HAP-1 (cell line): ENCODE measurements at regions not wholly inside any gene's neighbourhood (a gene's known extent, or its start where the extent isn't known, plus 50 kb on each side); places are given as distances from the start of the nearest gene placed in this dataset.

Experiments
- DNase-seq, 2 experiments: peaks; one replicate each; pipeline ENCODE4 v3.0.0-alpha.2; 2016 to 2020; ENCODE audit warnings: low spot score in 2 of 2
- H3K27me3 ChIP-seq: fragments of 250-450 bp; sonication (Bioruptor Pico); 2 replicates; pipeline ENCODE4 v1.5.1; 2020; ENCODE audit warnings: low read depth, mild to moderate bottlenecking, moderate library complexity
- H3K36me3 ChIP-seq: fragments of 250-450 bp; sonication (Bioruptor Pico); replicated peaks from 2 replicates; pipeline ENCODE4 v1.5.1; 2020; ENCODE audit warnings: mild to moderate bottlenecking
- H3K4me1 ChIP-seq: fragments of 250-450 bp; sonication (Bioruptor Pico); 2 replicates; pipeline ENCODE4 v1.5.1; 2020; ENCODE audit warnings: mild to moderate bottlenecking
- H3K4me3 ChIP-seq: fragments of 250-450 bp; sonication (Bioruptor Pico); 2 replicates; pipeline ENCODE4 v1.5.1; 2020; ENCODE audit warnings: mild to moderate bottlenecking, moderate library complexity
- H3K9me3 ChIP-seq: fragments of 250-450 bp; sonication (Bioruptor Pico); 2 replicates; pipeline ENCODE4 v1.5.1; 2020; ENCODE audit warnings: mild to moderate bottlenecking, moderate library complexity
- in situ Hi-C: fragments of 300-500 bp; cut with MboI; formaldehyde crosslinking; loops from 3 replicates; pipeline ENCODE4 v1.14.3; 2020; ENCODE audit warnings: low sequenced_read_pairs, inconsistent platforms, mixed read lengths

DNA sequence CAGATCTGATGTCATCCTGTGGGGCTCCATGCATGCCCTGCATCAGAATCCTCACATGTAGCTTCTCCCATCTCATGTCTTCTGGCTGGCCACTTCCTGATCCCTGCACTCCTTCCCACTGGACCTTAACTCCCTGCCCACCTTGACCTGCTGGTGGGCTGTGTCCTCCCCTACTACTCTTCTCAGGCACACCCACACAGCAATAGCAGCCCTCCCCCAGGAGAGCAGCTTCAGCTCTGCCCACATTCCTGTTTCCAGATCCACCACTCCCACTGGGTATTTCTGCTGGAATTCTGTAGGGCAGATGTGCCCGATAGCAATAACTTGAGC, 137.0 kb upstream of the HS6ST1 start:
- H3K9me3 ChIP-seq = no peaks in the 10 kb centered on the region
- DNase-seq = no peak
- H3K4me1 ChIP-seq = no peaks in the 10 kb centered on the region
- H3K4me3 ChIP-seq = no peak overlapping the region
- H3K27me3 ChIP-seq = no peaks in the 10 kb centered on the region
- H3K36me3 ChIP-seq = no peaks in the 10 kb centered on the region
- in situ Hi-C loops = no loop called here

GRCh38 chr2:128456281-128456680, 137.6 kb upstream of the HS6ST1 start:
- Histone ChIP-seq H3K36me3 (no peaks in the 10 kb centered on the region), H3K9me3 (no peaks in the 10 kb centered on the region), H3K4me1 (no peaks in the 10 kb centered on the region), H3K4me3 (no peak overlapping the region), H3K27me3 (no peaks in the 10 kb centered on the region)
- in situ Hi-C loops = no loop called here
- no peak for DNase-seq

DNA sequence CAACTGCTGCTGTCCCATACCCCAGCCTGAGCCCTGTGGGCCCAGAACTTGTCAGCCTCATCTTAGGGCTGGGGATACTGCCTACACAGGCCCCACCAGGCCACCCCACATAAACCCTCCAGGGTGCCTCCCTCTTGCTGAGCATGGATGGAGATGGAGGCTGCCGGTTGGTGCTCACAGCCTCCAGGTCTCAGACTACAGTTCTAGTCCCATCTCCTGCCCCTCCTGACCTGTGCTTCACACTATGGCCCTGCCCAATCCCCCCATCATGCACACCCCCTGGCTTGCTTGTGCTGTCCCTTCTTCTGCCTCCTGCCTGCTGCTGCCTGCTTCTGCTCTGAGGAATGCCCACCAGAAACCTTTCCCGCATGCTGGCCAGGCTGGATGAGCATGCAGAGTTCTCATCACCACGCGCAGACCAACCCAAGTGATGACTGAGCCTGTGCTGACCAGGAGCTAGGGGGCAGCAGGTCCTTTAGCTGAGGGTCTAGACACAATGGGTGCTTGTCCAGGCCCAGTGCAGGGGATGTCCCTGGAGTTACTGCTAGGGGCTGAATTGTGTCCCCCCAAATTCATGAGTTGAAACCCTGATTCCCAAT, 138.4 kb upstream of the HS6ST1 start:
- Histone ChIP-seq H3K4me1 (no peaks in the 10 kb centered on the region), H3K36me3 (no peaks in the 10 kb centered on the region), H3K27me3 (no peaks in the 10 kb centered on the region), H3K9me3 (no peaks in the 10 kb centered on the region), H3K4me3 (no peak overlapping the region)
- no peak for DNase-seq
- in situ Hi-C loops = no loop called here

DNA sequence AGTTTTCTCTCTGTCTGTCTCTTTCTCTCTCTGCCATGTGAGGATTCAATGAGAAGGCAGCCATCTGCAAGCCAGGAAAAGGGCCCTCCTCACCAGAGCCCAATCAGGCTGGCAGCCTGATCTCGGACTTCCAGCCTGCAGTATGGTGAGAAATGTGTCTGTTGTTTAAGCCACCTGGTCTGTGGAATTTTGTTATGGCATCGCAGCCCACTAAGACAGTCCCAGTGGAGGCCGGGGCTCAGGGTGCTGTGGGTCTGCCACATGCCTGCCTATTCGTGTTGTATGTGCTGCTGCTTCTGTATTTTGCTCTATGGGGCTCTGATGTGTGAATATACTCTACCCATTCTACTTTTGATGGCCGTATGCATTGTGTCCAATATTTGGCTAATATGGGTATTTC, 139.0 kb upstream of the HS6ST1 start:
- in situ Hi-C loops = no loop called here

GRCh38 chr2:128458505-128458904, 139.8 kb upstream of the HS6ST1 start:
- no peaks in the 10 kb centered on the region for H3K4me1 ChIP-seq
- H3K36me3 ChIP-seq = no peaks in the 10 kb centered on the region
- no peaks in the 10 kb centered on the region for H3K27me3 ChIP-seq
- no peaks in the 10 kb centered on the region for H3K9me3 ChIP-seq
- H3K4me3 ChIP-seq = no peak overlapping the region
- no peak for DNase-seq
- in situ Hi-C loops = no loop called here

More for the DNA sequence above, 139.0 kb upstream of the HS6ST1 start:
- no peaks in the 10 kb centered on the region for H3K4me1 ChIP-seq
- no peaks in the 10 kb centered on the region for H3K36me3 ChIP-seq
- no peaks in the 10 kb centered on the region for H3K9me3 ChIP-seq
- no peaks in the 10 kb centered on the region for H3K27me3 ChIP-seq
- H3K4me3 ChIP-seq = no peak overlapping the region
- DNase-seq = no peak

DNA sequence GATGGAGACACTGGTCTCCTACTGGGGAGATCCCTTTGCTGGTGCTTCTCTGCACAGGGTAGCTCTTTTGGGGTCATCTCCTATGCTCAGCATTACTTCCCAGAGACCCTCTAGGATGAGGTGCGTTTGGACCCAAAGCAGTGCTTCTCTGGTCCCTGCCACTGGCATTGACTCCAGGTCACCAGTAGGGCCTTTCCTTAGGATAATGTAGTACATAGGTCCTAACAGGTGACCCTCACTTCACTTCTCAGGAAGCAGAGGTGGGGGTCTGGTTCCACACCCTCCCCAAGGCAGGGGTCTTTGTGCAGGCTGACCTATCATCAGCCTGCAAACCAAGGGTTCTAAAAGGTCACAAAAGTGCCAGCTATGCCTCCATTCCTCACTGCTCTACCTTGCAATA, 145.8 kb upstream of the HS6ST1 start:
- H3K4me3 ChIP-seq = no peak overlapping the region
- H3K36me3 ChIP-seq = no peaks in the 10 kb centered on the region
- in situ Hi-C loops = no loop called here
- no peaks in the 10 kb centered on the region; the same call in 1 of the 2 replicates for H3K9me3 ChIP-seq
- no peaks in the 10 kb centered on the region for H3K27me3 ChIP-seq
- H3K4me1 ChIP-seq = no peaks in the 10 kb centered on the region
- no peak for DNase-seq

DNA sequence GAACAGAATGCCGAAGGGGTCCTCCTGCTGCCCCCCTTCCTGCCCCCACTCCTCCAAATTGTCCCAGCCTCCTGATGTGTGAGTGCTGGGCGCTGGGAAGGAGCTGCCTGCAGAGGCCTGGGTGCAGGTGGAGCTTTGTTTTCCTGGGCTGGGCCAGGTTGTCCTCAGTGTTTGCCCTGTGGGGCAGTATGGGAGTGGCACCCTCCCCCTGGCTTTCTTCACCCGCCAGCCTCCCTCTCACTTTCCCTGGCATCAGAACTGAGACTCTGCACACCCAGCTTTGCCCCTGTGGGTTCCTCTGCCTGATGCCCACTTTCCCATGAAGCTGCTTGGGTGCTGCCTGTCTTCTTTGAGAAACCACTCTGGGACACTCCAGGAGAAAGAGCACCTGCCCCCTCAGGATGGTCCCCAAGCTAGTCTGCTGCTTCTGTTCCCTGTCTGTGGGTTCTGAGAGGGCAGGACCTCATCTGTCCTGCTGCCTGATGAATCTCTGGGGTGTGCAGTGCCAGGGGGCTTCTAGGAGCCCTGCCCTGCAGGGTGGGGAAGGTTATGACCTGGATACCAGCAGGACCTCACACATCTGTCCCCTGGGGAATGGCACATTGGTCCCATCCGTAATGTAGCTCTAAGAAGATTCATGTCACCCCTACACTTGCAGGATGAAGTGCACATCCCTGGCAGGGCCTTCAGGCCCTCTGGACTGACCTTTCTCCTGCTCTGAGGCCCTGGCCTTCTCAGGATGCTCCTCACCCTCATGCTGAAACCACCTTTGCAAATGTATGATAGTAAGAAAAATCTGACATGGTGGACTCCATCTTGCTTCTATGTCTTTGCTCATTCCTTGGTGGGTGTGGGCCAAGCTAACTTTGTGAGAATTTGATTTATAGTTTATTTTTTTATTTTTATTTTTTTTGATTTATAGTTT, 146.8 kb upstream of the HS6ST1 start:
- H3K4me1 ChIP-seq = no peaks in the 10 kb centered on the region
- H3K4me3 ChIP-seq = no peak overlapping the region
- H3K36me3 ChIP-seq = no peaks in the 10 kb centered on the region
- in situ Hi-C loops = no loop called here
- H3K9me3 ChIP-seq = no peaks in the 10 kb centered on the region; the same call in 1 of the 2 replicates
- no peak for DNase-seq
- no peaks in the 10 kb centered on the region for H3K27me3 ChIP-seq

- Histone ChIP-seq H3K4me3 (no peak overlapping the region), H3K27me3 (no peaks in the 10 kb centered on the region), H3K9me3 (no peaks in the 10 kb centered on the region; the same call in 1 of the 2 replicates), H3K4me1 (no peaks in the 10 kb centered on the region), H3K36me3 (no peaks in the 10 kb centered on the region)
- in situ Hi-C loops = no loop called here
- DNase-seq = no peak
Observed at GRCh38 chr2:128466376-128466775, 147.7 kb upstream of the HS6ST1 start.

DNA sequence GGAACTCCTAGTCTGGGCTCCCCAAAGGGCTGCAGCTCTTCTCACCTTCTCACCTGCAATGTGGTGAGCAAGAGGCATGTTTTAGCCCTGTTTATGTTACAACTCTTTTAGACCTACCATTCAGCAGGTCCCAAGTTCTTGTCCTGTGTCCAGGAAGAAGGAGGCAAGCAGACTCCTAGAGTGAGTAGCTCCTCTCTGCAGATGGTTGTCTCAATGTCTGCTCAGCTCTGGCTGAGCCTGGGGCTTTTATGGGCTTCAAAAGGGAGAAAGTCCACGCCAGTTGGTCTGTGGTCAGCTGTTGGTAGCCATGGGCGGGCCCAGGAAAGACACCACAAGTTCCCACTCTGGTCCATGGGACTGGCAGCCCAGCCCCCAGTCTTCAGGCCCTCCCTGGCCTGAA, 148.1 kb upstream of the HS6ST1 start:
- no peak for DNase-seq
- in situ Hi-C loops = no loop called here
- Histone ChIP-seq H3K36me3 (no peaks in the 10 kb centered on the region), H3K27me3 (no peaks in the 10 kb centered on the region), H3K4me3 (no peak overlapping the region), H3K4me1 (no peaks in the 10 kb centered on the region), H3K9me3 (no peaks in the 10 kb centered on the region; the same call in 1 of the 2 replicates)

DNA sequence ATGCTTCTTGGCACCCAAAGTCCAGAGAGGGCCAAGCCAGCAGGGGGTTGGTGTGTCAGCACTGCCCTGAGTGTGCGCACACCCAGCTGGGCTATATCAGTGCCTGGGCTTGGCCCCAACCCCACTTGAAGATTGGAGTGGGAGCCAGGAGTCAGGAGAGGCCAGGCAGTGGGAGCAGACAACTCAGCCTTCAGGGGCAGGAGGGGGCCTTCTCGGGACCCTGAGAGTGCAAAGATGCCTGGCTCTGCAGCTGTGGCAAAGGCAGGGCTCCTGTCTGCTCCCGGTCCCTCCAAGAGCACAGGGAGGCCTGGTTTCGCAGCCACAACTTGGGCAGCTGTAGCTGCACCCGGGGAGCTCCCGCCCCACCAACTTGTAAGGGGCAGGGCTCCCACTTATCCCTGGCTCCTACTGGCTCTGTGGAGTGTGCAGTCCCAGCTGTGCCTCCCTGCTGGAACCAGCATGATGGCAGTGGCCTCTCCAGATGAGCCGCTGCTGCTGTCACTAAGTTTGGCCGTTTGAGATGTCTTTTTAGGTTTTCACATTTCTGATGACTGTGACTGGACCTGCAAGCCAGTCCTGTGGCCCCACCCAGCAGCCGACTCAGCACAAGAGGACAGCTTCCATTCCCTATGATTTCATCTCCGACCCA, 148.8 kb upstream of the HS6ST1 start:
- DNase-seq = no peak
- Histone ChIP-seq H3K27me3 (no peaks in the 10 kb centered on the region), H3K36me3 (no peaks in the 10 kb centered on the region), H3K4me1 (no peaks in the 10 kb centered on the region), H3K4me3 (no peak overlapping the region), H3K9me3 (no peaks in the 10 kb centered on the region; the same call in 1 of the 2 replicates)
- in situ Hi-C loops = no loop called here

DNA sequence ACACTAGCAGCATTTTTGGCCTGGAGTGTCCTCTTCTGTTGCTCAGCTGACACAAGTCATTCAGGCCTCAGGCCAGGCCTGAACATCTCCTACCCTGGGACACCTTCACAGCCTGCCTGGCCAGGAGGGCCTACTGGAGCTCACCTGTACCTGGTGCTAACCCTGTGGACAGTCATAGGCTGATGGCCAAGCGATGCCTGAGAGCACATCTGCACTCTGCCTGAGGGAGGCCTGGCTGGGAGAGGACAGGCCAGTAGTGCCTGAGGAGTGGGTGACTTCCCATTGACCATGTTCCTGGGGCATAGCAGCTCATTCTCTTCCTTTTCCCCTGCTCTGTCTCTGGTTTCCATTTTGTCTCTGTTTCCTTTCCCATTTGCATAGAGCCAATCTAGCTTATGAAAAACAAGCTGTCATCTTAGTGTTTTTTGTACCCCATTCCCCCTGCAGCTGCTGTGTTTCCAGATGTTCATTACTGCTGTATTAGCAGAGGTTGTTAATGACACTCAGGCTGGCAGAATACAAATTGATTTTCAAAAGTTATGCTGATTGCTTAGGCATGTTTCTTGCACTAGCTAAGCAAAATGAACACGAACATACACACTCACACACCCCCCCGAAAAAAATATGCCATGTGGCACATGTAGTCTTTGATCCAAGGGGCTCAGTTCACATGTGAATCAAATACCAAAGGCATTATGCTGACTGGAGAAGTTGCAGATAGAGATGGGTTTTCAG, 149.7 kb upstream of the HS6ST1 start:
- DNase-seq = no peak
- no peaks in the 10 kb centered on the region for H3K27me3 ChIP-seq
- H3K36me3 ChIP-seq = no peaks in the 10 kb centered on the region
- no peaks in the 10 kb centered on the region for H3K4me1 ChIP-seq
- in situ Hi-C loops = no loop called here
- no peak overlapping the region for H3K4me3 ChIP-seq
- H3K9me3 ChIP-seq = no peaks in the 10 kb centered on the region; the same call in 1 of the 2 replicates

- Histone ChIP-seq H3K36me3 (no peaks in the 10 kb centered on the region), H3K27me3 (no peaks in the 10 kb centered on the region), H3K4me1 (no peaks in the 10 kb centered on the region), H3K9me3 (no peaks in the 10 kb centered on the region; the same call in 1 of the 2 replicates), H3K4me3 (no peak overlapping the region)
- in situ Hi-C loops = no loop called here
- no peak for DNase-seq
Observed at GRCh38 chr2:128469203-128469602, 150.5 kb upstream of the HS6ST1 start.

DNA sequence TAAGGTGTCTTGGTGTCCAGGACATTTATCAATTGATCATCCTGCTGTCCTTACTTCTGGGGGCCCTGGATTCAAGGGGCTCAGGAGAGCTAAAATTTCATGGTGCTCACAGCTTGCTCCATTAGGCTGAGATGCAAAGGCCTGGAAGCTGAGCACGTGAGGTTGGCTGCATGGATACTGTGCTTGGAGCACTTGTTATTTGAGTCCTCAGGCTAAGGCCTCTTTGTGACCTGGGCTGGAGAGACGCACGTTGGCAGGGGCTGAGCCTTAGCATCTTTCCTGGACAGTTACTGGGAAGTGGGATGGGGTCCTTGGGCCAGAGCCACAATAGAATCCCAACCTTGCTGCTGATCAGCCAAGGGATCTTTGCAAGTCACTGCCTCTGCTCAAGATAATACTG, 151.2 kb upstream of the HS6ST1 start:
- Histone ChIP-seq H3K27me3 (no peaks in the 10 kb centered on the region), H3K4me1 (no peaks in the 10 kb centered on the region), H3K4me3 (no peak overlapping the region), H3K9me3 (no peaks in the 10 kb centered on the region; the same call in 1 of the 2 replicates), H3K36me3 (no peaks in the 10 kb centered on the region)
- DNase-seq = no peak
- in situ Hi-C loops = no loop called here
